T-helper 2 cell treated with Interferon-gamma antibody and Interleukin-4, amounts not matched to agents 5 μg/mL and 100 μg/mL, for 36 hours (primary cell): ENCODE measurements at regions not wholly inside any gene's neighbourhood (a gene's known extent, or its start where the extent isn't known, plus 50 kb on each side); places are given as distances from the start of the nearest gene placed in this dataset.
A peak's percentile ranks its signal among the peaks of the same experiment; 100 is the strongest.

Experiments used
- DNase-seq: peaks from one replicate; pipeline ENCODE4 v3.0.0; 2021; ENCODE audit warnings: low spot score
- H3K27ac Mint-ChIP-seq: one replicate; pipeline ENCODE4 v1.8.0; 2021; ENCODE audit warnings: mild to moderate bottlenecking, mixed read lengths
- H3K27me3 Mint-ChIP-seq: one replicate; pipeline ENCODE4 v1.8.0; 2021; ENCODE audit warnings: low read depth, mixed read lengths
- H3K36me3 Mint-ChIP-seq: one replicate; pipeline ENCODE4 v1.8.0; 2021; ENCODE audit warnings: low read depth, mixed read lengths
- H3K4me1 Mint-ChIP-seq: one replicate; pipeline ENCODE4 v1.8.0; 2021; ENCODE audit warnings: low read depth, mixed read lengths
- H3K4me3 Mint-ChIP-seq: one replicate; pipeline ENCODE4 v1.8.0; 2022; ENCODE audit warnings: mild to moderate bottlenecking, moderate library complexity, mixed read lengths
- H3K9me3 Mint-ChIP-seq: one replicate; pipeline ENCODE4 v1.8.0; 2021; ENCODE audit warnings: mixed read lengths

DNA sequence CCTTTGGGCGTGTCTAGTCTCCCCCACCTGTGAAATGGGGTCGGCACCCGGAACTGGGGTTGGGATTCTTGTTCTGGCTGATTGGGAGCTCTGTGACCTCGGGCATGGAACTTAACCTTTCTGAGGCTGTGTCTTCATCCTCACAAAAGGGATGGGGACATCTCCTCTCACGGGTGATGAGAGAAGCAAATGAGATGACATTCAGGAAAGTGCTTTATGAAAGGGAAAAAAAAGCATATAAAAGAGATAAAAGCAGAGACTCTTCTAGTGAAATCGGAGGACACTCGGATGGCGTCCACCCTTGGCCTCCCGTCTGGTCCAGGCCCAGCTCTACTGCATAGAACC is 98.9 kb downstream of the LRRC74A start:
- H3K27me3 Mint-ChIP-seq = no peaks in the 10 kb centered on the region
- peaks cover 67% of the 10 kb centered on the region for H3K4me1 Mint-ChIP-seq
- no peak overlapping the region for H3K4me3 Mint-ChIP-seq
- peak overlapping the region; percentile 39 for H3K27ac Mint-ChIP-seq
- no peaks in the 10 kb centered on the region for H3K36me3 Mint-ChIP-seq
- H3K9me3 Mint-ChIP-seq = no peaks in the 10 kb centered on the region
- no peak for DNase-seq

DNA sequence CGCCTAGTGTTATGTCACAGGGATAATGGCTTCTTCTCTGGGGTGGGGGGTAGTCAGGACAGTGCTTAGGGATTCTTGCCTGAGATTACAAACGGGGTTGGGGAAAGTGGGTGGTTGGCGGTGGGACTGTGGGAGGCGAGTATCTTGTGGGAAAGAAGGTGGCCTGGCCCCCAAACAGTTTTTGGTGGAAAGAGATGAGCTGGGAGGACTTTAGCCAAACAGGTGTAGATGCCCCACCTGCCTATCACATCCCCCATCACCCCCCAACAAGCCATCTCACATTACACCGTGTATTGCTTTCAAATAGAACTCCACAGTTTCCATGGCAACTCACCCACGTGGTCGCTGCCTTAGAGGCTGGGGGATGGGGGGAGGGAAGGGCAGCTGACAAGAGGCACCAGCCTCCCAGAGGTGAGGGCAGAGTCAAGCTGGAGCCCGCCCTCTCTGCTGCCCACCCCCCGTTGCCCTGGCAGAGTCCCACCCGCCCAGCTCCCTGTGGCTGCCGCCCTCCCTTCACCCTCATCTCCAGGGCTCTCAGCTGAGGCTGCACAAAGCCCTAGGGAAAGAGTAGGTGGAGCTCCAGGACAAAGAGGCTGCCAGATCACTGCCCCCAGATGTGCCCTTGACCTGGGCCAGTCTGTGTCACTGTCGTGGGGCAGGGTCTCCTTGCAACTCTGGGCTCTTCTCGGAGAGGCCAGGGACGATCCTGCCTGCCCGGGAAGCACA is 98.3 kb downstream of the LRRC74A start:
- H3K9me3 Mint-ChIP-seq = no peaks in the 10 kb centered on the region
- no peaks in the 10 kb centered on the region for H3K27me3 Mint-ChIP-seq
- H3K36me3 Mint-ChIP-seq = no peaks in the 10 kb centered on the region
- DNase-seq = no peak
- peak overlapping the region; percentile 26 for H3K27ac Mint-ChIP-seq
- H3K4me3 Mint-ChIP-seq = no peak overlapping the region
- H3K4me1 Mint-ChIP-seq = peaks cover 67% of the 10 kb centered on the region

DNA sequence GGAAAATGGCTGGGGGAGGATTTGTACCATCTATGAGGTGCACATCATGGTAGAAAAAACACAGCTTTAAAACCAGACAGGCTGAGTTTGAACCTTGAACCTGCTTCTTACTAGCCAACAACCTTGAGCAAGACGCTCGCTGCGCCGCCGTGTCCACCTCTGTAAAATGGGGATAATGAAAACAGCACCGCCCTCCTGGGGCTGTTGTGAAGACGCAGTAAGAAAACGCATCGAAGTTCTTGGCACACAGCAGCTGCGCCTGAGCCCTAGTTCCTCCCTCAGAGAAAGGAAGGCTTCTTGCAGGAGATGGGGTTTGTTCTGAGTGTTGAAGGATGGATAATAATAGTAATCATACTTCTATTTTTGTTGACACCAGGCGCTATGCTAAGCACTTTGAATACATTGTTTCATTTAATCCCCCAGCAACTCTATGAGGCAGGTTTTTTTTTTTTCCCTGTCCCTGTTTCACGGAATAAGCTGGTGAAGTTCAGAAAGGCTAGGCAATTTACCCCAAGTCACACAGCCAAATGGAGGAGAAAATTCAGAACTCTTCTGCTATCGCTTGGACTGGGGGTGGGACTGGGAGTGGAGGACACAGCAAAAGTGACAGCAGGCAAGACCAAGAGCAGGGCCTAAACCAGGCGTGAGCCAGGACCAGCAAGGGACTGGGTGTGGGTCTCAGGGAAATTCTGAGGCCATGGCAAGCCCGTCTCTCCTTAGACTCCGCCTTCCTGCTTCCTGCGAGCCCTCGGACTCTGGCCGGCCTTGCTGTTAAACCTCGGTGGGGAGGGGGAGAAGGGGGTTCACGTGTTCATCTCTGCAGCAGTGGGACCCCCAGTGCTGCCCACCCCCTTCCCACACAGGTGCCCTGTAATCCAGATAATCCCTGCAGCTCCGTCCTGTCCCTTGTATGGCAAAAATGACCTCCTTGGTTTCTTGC is 97.5 kb downstream of the LRRC74A start:
- Mint-ChIP-seq H3K27ac (no peak overlapping the region), H3K36me3 (no peaks in the 10 kb centered on the region), H3K27me3 (no peaks in the 10 kb centered on the region), H3K4me3 (no peak overlapping the region), H3K9me3 (no peaks in the 10 kb centered on the region), H3K4me1 (peaks cover 64% of the 10 kb centered on the region)
- DNase-seq = no peak

DNA sequence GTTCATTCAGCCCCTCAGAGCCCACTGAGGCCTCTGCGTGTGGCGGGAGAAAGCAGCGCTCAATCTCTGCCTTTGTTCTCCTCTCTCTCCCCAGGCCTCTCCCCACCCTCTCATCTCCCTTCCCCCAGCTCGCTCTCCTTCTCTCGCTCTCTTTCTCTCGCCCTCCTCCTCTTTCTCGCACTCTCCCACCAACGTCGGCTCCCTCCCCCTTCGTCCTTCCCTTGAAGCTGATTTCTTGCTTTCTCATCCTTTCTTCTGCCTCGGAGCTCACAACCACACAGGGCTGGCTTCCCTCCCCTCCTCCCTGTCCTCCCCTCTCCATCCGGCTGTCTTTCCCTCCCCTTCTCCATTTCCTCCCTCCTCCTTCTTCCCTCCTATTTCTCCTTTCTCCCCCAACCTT is 96.4 kb downstream of the LRRC74A start:
- Mint-ChIP-seq H3K4me3 (no peak overlapping the region), H3K9me3 (no peaks in the 10 kb centered on the region), H3K36me3 (no peaks in the 10 kb centered on the region), H3K27ac (no peak overlapping the region), H3K4me1 (peaks cover 63% of the 10 kb centered on the region), H3K27me3 (no peaks in the 10 kb centered on the region)
- no peak for DNase-seq

DNA sequence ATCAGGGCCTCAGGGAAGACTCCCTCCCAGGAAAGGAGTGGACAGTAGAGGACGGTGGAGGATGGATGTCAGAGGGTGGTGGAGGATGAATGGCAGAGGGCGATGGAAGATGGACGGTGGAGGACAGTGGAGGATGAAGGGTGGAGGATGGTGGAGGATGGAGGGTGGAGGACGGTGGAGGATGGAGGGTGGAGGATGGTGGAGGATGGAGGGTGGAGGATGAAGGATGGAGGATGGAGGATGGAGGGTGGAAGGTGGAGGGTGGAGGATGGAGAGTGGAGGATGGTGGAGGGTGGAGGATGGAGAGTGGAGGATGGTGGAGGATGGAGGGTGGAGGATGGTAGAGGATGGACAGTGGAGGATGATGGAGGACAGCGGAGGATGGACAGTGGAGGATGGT is 95.9 kb downstream of the LRRC74A start:
- no peak for DNase-seq
- peaks cover 58% of the 10 kb centered on the region for H3K4me1 Mint-ChIP-seq
- H3K9me3 Mint-ChIP-seq = no peaks in the 10 kb centered on the region
- no peak overlapping the region for H3K27ac Mint-ChIP-seq
- H3K36me3 Mint-ChIP-seq = no peaks in the 10 kb centered on the region
- H3K4me3 Mint-ChIP-seq = no peak overlapping the region
- no peaks in the 10 kb centered on the region for H3K27me3 Mint-ChIP-seq

DNA sequence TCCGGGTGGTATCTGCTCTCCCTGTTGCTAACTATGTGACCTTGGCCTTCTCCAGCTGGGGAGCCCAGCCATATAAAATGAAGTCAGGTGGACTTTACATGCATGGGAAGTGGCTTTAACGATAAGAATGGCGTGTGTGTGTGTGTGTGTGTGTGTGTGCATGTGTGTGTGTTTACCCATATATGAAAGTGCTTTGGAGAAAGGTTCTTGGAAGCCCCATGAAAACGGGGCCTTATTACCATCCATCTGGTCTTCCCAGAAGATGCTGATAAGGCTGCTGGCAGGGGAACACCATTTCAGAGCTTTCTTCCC is 94.8 kb downstream of the LRRC74A start:
- Mint-ChIP-seq H3K4me1 (peaks cover 50% of the 10 kb centered on the region), H3K27me3 (no peaks in the 10 kb centered on the region)

DNA sequence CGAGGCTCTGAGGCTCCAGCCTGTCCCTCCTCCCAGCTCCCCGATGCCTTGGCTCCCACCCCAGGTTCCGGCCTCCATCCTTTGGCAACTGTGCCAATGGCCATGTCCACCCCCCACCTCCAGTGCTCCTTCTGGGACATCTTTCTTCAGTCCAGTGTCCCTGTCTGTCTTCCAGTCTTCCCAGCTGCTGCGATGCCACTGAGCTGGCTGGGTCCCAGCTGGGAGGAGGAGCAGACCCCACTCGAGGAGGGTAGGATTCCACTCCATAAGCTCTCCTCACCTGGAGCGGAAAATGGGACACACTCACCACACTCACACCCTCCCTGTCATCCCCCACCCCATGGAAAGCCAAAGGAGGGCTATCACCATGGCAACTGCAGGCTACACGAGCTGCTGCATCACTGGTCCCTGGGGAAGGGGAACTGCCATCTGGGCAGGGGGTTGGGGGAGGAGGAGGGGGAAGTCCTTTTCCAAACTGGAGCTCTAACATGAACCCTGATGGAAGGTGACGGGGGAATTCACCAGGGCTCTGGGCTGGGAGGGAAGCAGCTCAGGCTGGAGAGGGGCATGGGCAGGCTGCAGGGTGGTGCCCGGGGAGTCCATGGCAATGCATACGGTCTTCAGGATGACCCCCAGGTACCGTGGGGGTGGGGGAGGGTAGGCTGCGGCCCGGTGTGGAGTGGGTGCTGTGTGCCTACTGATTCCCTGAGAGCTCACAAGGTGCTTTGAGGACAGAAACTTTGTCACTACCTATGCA is 94.3 kb downstream of the LRRC74A start:
- H3K4me3 Mint-ChIP-seq = no peak overlapping the region
- peaks cover 48% of the 10 kb centered on the region for H3K4me1 Mint-ChIP-seq
- peak overlapping the region; percentile 47 for H3K27ac Mint-ChIP-seq

More for the DNA sequence above, 94.8 kb downstream of the LRRC74A start:
- DNase-seq = no peak
- no peaks in the 10 kb centered on the region for H3K36me3 Mint-ChIP-seq
- peak overlapping the region; percentile 47 for H3K27ac Mint-ChIP-seq
- H3K4me3 Mint-ChIP-seq = no peak overlapping the region
- no peaks in the 10 kb centered on the region for H3K9me3 Mint-ChIP-seq

GRCh38 chr14:76919431-76920330 is 93.5 kb downstream of the LRRC74A start:
- DNase-seq = peak; percentile 33
- Mint-ChIP-seq H3K4me3 (no peak overlapping the region), H3K4me1 (peaks cover 47% of the 10 kb centered on the region), H3K27me3 (no peaks in the 10 kb centered on the region), H3K27ac (no peak overlapping the region), H3K9me3 (no peaks in the 10 kb centered on the region), H3K36me3 (no peaks in the 10 kb centered on the region)

More for the DNA sequence above, 94.3 kb downstream of the LRRC74A start:
- DNase-seq = no peak
- Mint-ChIP-seq H3K9me3 (no peaks in the 10 kb centered on the region), H3K36me3 (no peaks in the 10 kb centered on the region), H3K27me3 (no peaks in the 10 kb centered on the region)
